Neuron (in vitro differentiated cells): ENCODE measurements at regions not wholly inside any gene's neighbourhood (a gene's known extent, or its start where the extent isn't known, plus 50 kb on each side); places are given as distances from the start of the nearest gene placed in this dataset.
"Not testable (repeated sequence)": the region's sequence is repeated elsewhere in the genome, so short reads cannot be mapped to it uniquely, and the experiment has no call there.

Experiments used
- H2AFZ ChIP-seq: one replicate; pipeline ENCODE4 v1.6.1; 2013; ENCODE audit warnings: low read depth, mild to moderate bottlenecking, inconsistent platforms, low read length, moderate library complexity
- H3K27me3 ChIP-seq: one replicate; pipeline ENCODE4 v1.6.1; 2013; ENCODE audit warnings: low read length; ENCODE audit not compliant: insufficient read depth
- H3K36me3 ChIP-seq: one replicate; pipeline ENCODE4 v1.6.1; 2013; ENCODE audit warnings: low read length; ENCODE audit not compliant: insufficient read depth
- H3K4me1 ChIP-seq: one replicate; pipeline ENCODE4 v1.6.1; 2013; ENCODE audit warnings: low read length; ENCODE audit not compliant: insufficient read depth
- H3K4me3 ChIP-seq: 2 replicates; pipeline ENCODE4 v1.5.1; 2013; ENCODE audit warnings: mild to moderate bottlenecking, low read length, moderate library complexity
- H3K9me3 ChIP-seq: one replicate; pipeline ENCODE4 v1.6.1; 2013; ENCODE audit warnings: low read length

DNA sequence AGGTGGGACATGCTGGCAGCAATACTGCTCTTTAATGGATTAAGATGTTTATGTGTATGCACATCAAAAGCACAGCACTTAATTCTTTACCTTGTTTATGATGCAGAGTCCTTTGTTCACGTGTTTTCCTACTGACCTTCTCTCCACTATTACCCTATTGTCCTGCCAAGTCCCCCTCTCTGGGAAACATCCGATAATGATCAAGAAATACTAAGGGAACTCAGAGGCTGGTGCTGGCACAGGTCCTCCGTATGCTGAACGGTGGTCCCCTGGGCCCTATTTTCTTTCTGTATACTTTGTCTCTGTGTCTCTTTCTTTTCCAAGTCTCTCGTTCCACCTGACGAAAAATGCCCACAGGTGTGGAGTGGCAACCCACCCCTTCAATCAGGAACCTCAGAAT, 84.0 kb upstream of the ALDH3B2 start:
- not testable (repeated sequence) for H3K4me3 ChIP-seq, H3K4me1 ChIP-seq, H3K9me3 ChIP-seq, H3K27me3 ChIP-seq, H3K36me3 ChIP-seq, H2AFZ ChIP-seq

DNA sequence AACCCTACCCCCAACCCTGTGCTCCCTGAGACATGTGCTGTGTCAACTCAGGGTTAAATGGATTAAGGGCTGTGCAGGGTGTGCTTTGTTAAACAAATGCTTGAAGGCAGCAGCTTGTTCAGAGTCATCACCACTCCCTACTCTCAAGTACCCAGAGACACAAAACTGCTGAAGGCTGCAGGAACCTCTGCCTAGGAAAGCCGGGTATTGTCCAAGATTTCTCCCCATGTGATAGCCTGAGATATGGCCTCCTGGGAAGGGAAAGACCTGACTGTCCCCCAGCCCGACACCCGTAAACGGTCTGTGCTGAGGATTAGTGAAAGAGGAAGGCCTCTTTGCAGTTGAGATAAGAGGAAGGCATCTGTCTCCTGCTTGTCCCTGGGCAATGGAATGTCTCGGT, 83.6 kb upstream of the ALDH3B2 start:
- not testable (repeated sequence) for H3K4me3 ChIP-seq

DNA sequence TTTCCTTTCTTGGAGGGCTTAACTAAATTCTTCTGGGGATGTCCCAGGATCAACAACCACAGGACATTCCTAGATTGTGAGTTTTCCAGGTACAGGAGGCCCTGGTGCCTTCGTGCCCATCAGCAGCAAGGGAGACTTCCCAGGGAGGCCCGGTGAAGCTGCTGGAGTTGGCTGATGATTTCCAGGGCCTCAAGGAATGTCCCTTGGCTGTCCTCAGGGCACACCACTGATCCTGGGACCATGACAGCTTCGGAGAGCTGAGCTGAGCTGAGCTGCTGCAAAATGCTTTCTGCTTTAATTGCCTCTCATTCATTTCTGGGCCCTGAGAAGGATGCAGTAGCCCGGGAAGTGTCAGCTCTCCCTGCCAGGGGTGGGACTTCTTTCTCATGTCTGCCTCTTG, 79.4 kb upstream of the ALDH3B2 start:
- H3K4me1 ChIP-seq, H3K36me3 ChIP-seq, H3K4me3 ChIP-seq, H2AFZ ChIP-seq, H3K9me3 ChIP-seq, H3K27me3 ChIP-seq: not testable (repeated sequence)

More for the DNA sequence above, 83.6 kb upstream of the ALDH3B2 start:
- not testable (repeated sequence) for H2AFZ ChIP-seq, H3K36me3 ChIP-seq, H3K4me1 ChIP-seq, H3K9me3 ChIP-seq, H3K27me3 ChIP-seq

DNA sequence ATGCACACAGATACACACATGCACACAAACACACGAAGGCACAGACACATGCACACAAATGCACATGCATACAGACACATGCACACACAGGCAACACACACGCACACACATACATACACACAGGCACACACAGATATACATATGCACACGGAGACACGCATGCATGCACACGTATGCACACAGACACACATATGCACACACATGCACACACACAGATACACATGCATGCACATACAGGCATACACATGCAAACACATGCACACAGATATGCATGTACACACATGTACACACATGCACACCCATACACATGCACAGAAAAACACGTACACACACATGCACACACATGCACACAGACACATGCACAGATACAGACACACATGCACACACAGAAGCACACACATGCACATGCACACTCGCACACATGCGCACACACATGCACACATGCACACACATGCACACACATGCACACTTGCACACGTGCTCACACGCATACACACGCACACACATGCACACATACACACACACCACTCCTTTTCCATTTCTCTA, 70.8 kb upstream of the ALDH3B2 start:
- Histone ChIP-seq H3K36me3 (no peaks in the 10 kb centered on the region), H3K4me3 (no peak overlapping the region), H3K27me3 (peaks cover 2% of the 10 kb centered on the region), H3K9me3 (no peaks in the 10 kb centered on the region), H2AFZ (no peak overlapping the region), H3K4me1 (no peaks in the 10 kb centered on the region)

DNA sequence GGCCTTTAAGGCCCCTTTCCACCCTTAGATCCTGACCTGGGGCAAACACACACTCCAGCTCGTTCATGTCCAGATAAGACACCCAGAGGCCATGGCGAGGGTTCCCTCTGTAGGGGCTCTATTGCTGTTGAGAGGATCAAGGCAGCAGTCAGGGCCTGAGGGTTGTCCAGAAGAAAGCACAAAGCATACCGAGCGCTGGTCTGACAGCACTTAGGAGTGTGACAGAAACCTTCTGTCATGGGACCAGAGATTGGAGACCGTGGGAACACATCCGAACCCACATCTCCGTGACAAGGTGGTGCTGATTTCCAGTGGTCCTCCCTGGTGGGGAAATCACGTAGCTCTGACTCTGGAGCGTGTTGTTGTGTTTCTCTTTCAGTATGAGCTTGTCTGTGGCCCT, 69.8 kb upstream of the ALDH3B2 start:
- H3K9me3 ChIP-seq, H3K36me3 ChIP-seq, H2AFZ ChIP-seq, H3K4me1 ChIP-seq, H3K4me3 ChIP-seq, H3K27me3 ChIP-seq: not testable (repeated sequence)

DNA sequence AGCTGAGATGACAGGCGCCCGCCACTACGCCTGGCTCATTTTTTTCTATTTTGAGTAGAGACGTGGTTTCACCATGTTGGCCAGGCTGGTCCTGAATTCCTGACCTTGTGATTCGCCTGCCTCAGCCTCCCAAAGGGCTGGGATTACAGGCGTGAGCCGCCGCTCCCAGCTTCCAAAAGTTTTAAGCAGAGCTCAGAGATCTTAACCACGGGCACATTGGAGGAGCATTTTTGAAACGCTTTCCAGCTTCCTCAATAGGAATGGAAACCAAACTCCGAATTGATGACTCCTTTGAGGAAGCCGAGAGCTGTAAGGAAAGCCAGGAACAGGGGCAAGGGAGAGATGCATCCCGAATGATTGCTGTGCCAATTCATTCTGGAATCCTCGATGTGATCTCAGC, 63.8 kb upstream of the ALDH3B2 start:
- not testable (repeated sequence) for H3K4me3 ChIP-seq, H3K36me3 ChIP-seq, H3K4me1 ChIP-seq, H2AFZ ChIP-seq, H3K27me3 ChIP-seq, H3K9me3 ChIP-seq

DNA sequence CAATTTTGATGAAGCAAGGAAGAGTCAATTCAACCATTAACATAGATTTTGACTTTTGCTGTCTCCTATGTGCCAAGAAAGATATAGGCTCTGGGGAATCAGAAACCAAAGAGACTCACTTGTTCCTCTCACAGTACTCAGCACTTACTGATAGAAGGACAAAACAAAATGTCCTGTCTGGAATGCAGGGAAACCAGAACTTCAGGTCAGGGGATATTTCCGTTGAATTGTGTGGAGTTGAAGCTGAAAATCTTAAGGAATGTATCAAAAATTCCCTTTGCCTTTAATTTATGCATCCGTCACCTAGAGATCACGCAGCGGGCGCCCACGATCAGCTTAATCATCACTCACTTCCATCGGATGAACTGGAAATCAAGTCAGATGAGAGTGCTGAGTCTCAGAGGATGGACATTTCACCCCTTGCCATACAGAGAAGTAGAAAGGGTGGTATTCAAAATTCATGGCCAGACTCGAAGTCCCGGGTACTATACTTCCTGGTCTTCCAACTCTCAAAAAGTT, 63.2 kb upstream of the ALDH3B2 start:
- not testable (repeated sequence) for H3K4me3 ChIP-seq, H3K9me3 ChIP-seq, H3K36me3 ChIP-seq, H3K27me3 ChIP-seq, H3K4me1 ChIP-seq, H2AFZ ChIP-seq

DNA sequence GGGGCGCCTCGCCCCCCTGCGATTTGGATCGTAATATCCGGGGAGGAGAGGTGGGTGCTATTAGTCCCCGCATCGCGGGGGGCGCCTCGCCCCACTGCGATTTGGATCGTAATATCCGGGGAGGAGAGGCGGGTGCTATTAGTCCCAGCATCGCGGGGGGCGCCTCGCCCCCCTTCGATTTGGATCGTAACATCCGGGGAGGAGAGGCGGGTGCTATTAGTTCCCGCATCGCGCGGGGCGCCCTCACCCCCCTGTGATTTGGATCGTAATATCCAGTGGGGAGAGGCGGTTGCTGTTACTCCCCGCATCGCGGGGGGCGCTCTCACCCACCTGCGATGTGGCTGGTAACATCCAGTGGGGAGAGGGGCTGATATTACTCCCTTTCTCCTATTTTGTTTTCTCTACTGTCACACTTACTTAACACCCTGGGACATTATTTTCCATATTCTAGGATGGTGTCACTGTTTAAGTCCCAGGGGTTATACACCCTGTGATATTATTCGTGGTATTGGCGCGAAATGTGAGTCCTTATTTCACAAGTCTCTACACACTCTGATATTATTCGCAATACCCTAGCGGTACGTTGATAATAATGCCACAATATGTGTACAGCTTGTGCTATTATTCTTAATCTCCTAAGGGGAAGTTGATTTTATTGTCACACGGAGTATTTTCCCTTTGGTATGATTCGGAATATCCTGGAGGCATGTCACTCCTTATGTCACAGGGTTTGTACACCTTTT, 57.8 kb upstream of the ALDH3B2 start:
- no peaks in the 10 kb centered on the region for H3K36me3 ChIP-seq
- H3K4me1 ChIP-seq: peaks cover 2% of the 10 kb centered on the region
- peaks cover 2% of the 10 kb centered on the region for H3K9me3 ChIP-seq
- H3K4me3 ChIP-seq: no peak overlapping the region
- H2AFZ ChIP-seq: no peak overlapping the region
- H3K27me3 ChIP-seq: no peaks in the 10 kb centered on the region

DNA sequence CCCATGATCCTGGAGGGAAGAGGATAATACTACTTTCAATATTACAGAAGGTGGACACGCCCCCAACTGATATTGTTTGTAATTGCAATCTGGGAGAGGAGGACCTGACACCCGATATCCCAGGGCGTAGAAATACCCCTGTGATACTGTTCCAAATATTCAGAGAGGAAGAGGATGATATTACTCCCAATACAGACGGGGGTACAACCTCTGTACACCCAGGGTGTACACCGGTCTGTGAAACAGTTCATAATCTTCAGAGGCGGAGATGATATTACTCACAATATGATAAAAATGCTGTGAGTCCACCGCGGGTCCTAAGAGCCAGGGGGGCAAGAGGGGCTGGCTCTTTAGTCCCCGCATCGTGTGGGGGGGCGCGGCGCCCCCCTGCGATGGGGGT, 57.2 kb upstream of the ALDH3B2 start:
- Histone ChIP-seq H3K4me1 (peaks cover 2% of the 10 kb centered on the region), H3K4me3 (no peak overlapping the region), H2AFZ (no peak overlapping the region)

DNA sequence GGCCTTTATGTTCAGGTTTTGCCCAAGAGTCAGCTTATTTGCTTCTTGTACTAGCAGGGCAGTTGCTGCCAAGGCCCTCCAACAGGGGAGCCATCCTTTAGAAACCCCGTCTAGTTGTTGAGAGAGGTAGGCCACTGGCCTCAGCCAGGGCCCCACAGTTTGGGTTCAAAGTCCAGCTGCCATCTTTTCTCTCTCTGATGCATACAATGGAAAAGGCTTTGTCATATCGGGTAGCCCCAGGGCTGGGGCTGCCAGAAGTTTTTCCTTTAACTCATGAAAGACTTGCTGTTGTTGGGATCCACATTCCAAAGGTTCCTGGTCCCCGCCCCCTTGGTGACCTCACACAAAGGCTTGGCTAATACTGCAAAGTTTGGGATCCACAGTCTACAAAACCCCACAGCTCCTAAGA, 53.7 kb upstream of the ALDH3B2 start:
- not testable (repeated sequence) for H3K4me1 ChIP-seq, H2AFZ ChIP-seq, H3K4me3 ChIP-seq, H3K9me3 ChIP-seq, H3K27me3 ChIP-seq, H3K36me3 ChIP-seq

More for the DNA sequence above, 57.2 kb upstream of the ALDH3B2 start:
- peaks cover 2% of the 10 kb centered on the region for H3K9me3 ChIP-seq
- no peaks in the 10 kb centered on the region for H3K27me3 ChIP-seq
- H3K36me3 ChIP-seq: no peaks in the 10 kb centered on the region

DNA sequence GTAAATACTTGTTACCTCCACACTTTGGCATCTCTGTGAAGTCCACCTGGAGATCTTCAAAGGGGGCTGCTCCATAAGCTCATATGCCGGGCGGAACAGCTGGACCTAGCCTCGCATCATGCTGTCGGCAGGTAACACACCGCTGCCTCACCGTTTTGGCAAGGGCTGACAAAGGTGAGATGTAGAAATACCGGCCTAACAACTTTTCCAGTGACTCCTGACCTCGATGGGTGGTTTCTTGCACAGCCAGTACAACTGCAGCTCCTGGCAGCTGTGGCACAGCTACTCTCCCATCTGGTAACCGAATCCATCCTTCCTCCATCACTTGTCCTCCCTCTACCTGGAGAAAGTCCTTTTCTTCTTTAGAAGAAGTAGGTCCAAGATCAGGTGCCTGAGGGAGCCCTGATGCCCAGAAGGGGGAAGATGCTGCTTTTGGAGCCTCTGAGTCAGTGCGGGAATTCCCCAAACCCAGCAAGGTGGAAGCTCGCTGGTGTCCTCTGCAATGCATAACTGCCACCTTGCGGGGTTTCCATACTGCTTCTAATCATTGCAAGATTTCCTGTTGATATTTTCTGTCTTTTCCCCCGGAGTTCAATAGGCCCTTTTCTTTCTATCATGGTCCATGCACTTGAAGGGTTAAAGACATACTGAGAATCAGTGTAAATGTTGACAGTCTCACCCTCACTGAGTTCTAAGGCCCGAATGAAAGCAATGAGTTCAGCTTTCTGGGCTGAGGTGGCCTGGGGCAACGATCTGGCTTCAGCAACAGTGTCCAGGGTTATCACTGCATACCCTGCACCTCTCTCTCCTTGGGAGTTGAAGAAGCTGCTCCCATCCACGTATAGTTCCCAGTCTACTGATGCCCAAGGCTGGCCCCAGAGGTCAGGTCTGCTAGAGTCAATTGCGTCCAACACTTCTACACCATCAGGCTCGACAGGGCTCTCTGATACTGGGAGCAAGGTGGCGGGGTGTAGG, 52.9 kb upstream of the ALDH3B2 start:
- not testable (repeated sequence) for H3K4me1 ChIP-seq, H3K4me3 ChIP-seq, H3K36me3 ChIP-seq, H3K27me3 ChIP-seq, H3K9me3 ChIP-seq, H2AFZ ChIP-seq
